ENCODE measurements at regions not wholly inside any gene's neighbourhood (a gene's known extent, or its start where the extent isn't known, plus 50 kb on each side); places are given as distances from the start of the nearest gene placed in this dataset.

DNA sequence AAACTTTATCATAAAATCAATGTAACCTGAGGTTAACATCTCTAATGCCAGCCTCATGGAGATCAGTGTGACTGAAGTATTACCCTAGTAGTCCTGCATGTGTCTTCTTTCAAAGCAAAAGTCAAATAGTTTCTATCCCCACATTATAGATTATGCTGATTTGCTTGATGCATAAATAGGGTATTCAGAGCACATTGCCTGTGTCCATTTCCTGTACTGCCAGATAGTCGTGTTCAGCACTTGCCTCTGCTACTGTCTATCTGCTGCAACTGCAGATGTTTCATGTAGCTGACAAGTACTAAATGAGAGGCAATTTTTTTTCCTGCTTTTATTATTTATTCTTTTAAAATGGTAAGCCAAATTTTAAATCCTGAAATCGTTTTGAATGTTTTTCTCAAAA lies 348.7 kb downstream of the CHRM3 start:
- Histone ChIP-seq H3K4me3 (ENCODE audit: low read length in 2 of 2) (no peak overlapping the region), H3K27ac (ENCODE audit: low read depth, low read length) (no peak overlapping the region), H3K36me3 (ENCODE audit: insufficient read depth, low read length) (no peaks in the 10 kb centered on the region), H3K27me3 (ENCODE audit: insufficient read depth, low read length) (no peaks in the 10 kb centered on the region), H3K4me1 (ENCODE audit: insufficient read depth, low read length) (peaks cover 5% of the 10 kb centered on the region), H3K9me3 (ENCODE audit: control insufficient read depth in 1 of 2, low read length in 2 of 2) (no peaks in the 10 kb centered on the region)
- Mint-ChIP-seq H3K4me3 (no peak overlapping the region), H3K27me3 (no peaks in the 10 kb centered on the region), H3K36me3 (no peaks in the 10 kb centered on the region), H3K27ac (no peak overlapping the region), H3K9me3 (peaks cover 0 to 4% (median 1%) of the 10 kb centered on the region in 8 donors), H3K4me1 (peaks cover 8 to 12% (median 9%) of the 10 kb centered on the region in 4 donors)
- intact Hi-C loops (cut with micrococcal nuclease): no loop called here
- POLR2A ChIA-PET (ENCODE audit: partially characterized antibody): no interaction called here
- CTCF ChIA-PET (ENCODE audit: partially characterized antibody): interaction anchor here (1.2 kb wide), 1 partner anchor 16 kb away, joined by 3 read pairs; no protein-coding TSS in a partner anchor
- DNase-seq: no peak

DNA sequence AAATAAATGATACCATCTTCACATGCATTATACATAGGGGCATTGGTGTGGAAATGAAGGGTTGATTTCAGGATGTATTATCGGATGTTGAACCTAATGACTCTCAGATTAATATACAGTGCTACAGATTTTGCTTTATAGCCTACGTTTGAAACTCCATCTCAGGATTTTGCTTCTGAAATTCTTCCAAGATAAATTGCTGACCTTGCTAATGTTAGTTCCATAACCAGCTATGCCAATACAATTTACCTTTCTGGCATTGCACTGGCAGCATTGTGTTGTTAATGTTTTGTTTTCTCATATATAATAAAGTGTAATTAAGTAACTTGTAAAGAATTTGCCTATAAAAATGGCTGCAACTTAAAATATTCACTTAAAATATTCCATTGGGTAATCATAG lies 350.1 kb downstream of the CHRM3 start:
- Histone ChIP-seq H3K4me3 (ENCODE audit: low read length in 2 of 2) (no peak overlapping the region), H3K4me1 (ENCODE audit: insufficient read depth, low read length) (peaks cover 5% of the 10 kb centered on the region), H3K36me3 (ENCODE audit: insufficient read depth, low read length) (no peaks in the 10 kb centered on the region), H3K27me3 (ENCODE audit: insufficient read depth, low read length) (no peaks in the 10 kb centered on the region), H3K9me3 (ENCODE audit: control insufficient read depth in 1 of 2, low read length in 2 of 2) (no peaks in the 10 kb centered on the region), H3K27ac (ENCODE audit: low read depth, low read length) (no peak overlapping the region)
- ChIA-PET POLR2A (ENCODE audit: partially characterized antibody) (interaction anchor here (1.3 kb wide), 1 partner anchor 17 kb away, joined by 5 read pairs; no protein-coding TSS in a partner anchor), CTCF (ENCODE audit: partially characterized antibody) (interaction anchor here (0.6 to 1.2 kb wide), 2 partner anchors 17 to 226 kb away, joined by 3 read pairs; no protein-coding TSS in a partner anchor)
- no peaks in the 10 kb centered on the region for H3K27me3 Mint-ChIP-seq
- H3K4me3 Mint-ChIP-seq: no peak overlapping the region
- H3K9me3 Mint-ChIP-seq: peaks cover 0 to 4% (median 1%) of the 10 kb centered on the region in 8 donors
- no peak overlapping the region for H3K27ac Mint-ChIP-seq
- peaks cover 8 to 18% (median 14%) of the 10 kb centered on the region in 4 donors for H3K4me1 Mint-ChIP-seq
- intact Hi-C loops (cut with micrococcal nuclease): no loop called here
- no peak for DNase-seq
- H3K36me3 Mint-ChIP-seq: no peaks in the 10 kb centered on the region

DNA sequence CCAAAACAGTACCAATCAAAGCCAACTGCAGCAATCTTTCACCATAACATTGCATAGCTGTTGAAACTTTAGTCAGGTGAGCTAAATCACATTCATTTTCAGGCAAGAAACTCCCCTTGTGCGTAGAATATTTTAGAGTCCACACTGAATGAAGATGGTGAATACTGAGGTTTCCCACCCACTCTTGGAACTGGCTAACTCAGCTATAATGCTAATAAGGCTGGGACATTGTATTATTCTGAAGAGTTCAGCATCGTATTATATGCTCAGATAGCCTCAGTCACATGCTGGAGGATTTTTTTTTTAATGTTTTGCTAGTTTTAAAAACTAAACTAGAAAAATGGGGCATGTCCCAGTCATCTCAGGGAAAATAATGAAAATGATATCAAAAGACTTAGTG lies 352.3 kb upstream of the FMN2 start:
- H3K27ac ChIP-seq (ENCODE audit: low read depth, low read length): no peak overlapping the region
- ChIA-PET CTCF (ENCODE audit: partially characterized antibody) (no interaction called here), POLR2A (ENCODE audit: partially characterized antibody) (interaction anchor here (0.5 kb wide), 1 partner anchor 31 kb away, joined by 4 read pairs; no protein-coding TSS in a partner anchor)
- no peaks in the 10 kb centered on the region for H3K36me3 ChIP-seq (ENCODE audit: insufficient read depth, low read length)
- Mint-ChIP-seq H3K4me1 (peaks cover 8 to 18% (median 13%) of the 10 kb centered on the region in 4 donors), H3K9me3 (peaks cover 0 to 4% (median 0%) of the 10 kb centered on the region in 8 donors), H3K27me3 (no peaks in the 10 kb centered on the region), H3K4me3 (peak overlapping the region in 2 of 8 donors; percentile 31 to 63), H3K36me3 (no peaks in the 10 kb centered on the region), H3K27ac (no peak overlapping the region)
- intact Hi-C loops (cut with micrococcal nuclease): no loop called here
- H3K4me3 ChIP-seq (ENCODE audit: low read length in 2 of 2): no peak overlapping the region
- DNase-seq: no peak
- H3K27me3 ChIP-seq (ENCODE audit: insufficient read depth, low read length): no peaks in the 10 kb centered on the region
- H3K4me1 ChIP-seq (ENCODE audit: insufficient read depth, low read length): peaks cover 5% of the 10 kb centered on the region
- no peaks in the 10 kb centered on the region for H3K9me3 ChIP-seq (ENCODE audit: control insufficient read depth in 1 of 2, low read length in 2 of 2)

DNA sequence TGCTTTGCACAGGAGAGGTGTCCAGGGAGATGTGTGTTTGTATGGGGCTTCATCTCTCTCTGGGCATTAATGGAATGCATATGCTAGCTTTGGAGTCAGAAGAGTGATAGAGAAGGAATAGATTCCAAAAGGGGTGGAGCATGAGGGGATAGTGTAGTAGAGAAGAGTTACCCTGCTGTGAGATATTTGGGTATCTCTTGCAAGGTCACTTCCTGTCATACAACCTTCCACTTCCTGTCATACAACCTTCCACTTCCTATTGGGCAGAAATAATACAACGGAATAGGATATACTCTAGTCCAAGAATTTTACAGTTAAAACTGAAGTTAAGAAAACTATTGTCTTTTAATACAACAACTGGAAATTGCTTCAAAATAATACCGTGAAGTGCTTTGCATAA lies 351.8 kb upstream of the FMN2 start:
- H3K36me3 ChIP-seq (ENCODE audit: insufficient read depth, low read length): no peaks in the 10 kb centered on the region
- intact Hi-C loops (cut with micrococcal nuclease): no loop called here
- no peaks in the 10 kb centered on the region for H3K9me3 ChIP-seq (ENCODE audit: control insufficient read depth in 1 of 2, low read length in 2 of 2)
- H3K4me3 ChIP-seq (ENCODE audit: low read length in 2 of 2): no peak overlapping the region
- ChIA-PET POLR2A (ENCODE audit: partially characterized antibody) (interaction anchor here (0.5 kb wide), 1 partner anchor 30 kb away, joined by 4 read pairs; no protein-coding TSS in a partner anchor), CTCF (ENCODE audit: partially characterized antibody) (interaction anchor here (1.2 kb wide), 1 partner anchor 12 kb away, joined by 5 read pairs; no protein-coding TSS in a partner anchor)
- no peaks in the 10 kb centered on the region for H3K36me3 Mint-ChIP-seq
- no peak overlapping the region for H3K27ac ChIP-seq (ENCODE audit: low read depth, low read length)
- H3K4me1 ChIP-seq (ENCODE audit: insufficient read depth, low read length): peaks cover 5% of the 10 kb centered on the region
- H3K27me3 Mint-ChIP-seq: peaks cover 0 to 1% of the 10 kb centered on the region in 2 donors
- DNase-seq: no peak
- H3K9me3 Mint-ChIP-seq: peaks cover 0 to 4% (median 1%) of the 10 kb centered on the region in 8 donors
- H3K4me3 Mint-ChIP-seq: peak overlapping the region in 3 of 8 donors; percentile 6 to 63 (median 31)
- no peaks in the 10 kb centered on the region for H3K27me3 ChIP-seq (ENCODE audit: insufficient read depth, low read length)
- peak overlapping the region in 1 of 7 donors; percentile 32 for H3K27ac Mint-ChIP-seq
- peaks cover 9 to 16% (median 13%) of the 10 kb centered on the region in 4 donors for H3K4me1 Mint-ChIP-seq

DNA sequence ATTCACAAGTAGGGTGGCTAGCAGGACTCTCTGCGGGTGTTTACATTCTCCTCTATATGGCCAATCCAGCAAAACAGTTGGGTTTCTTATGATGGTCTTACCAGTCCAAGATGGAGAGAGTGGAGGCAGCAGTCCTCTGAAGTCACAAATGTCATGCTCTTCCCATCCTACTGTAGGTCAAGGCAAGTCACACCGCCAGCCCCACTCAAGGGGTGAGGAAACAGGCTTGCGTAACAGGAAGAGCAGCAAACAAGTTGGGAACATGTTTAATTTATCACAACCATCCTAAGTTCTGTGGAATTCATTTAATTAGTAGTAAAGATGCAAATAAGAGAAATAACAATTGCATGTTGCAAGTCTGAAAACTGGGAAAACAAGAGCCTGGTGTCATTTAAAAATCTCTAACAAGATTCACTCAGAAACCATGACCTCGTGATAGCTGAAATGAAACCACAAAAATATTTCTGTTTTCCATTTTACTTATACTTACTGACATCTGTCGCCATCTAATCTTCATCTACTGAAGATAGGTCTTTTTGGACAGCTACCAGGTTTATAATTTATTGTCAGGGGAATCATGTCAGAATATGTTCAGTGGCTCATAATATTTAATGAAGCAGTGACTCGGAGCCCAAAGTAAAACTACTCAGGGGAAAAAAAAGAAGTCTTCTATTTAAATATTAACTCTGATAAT lies 349.1 kb upstream of the FMN2 start:
- no peak overlapping the region for H3K4me3 Mint-ChIP-seq
- no peak overlapping the region for H3K27ac ChIP-seq (ENCODE audit: low read depth, low read length)
- peaks cover 0 to 1% of the 10 kb centered on the region in 2 donors for H3K27me3 Mint-ChIP-seq
- ChIA-PET CTCF (ENCODE audit: partially characterized antibody) (no interaction called here), POLR2A (ENCODE audit: partially characterized antibody) (no interaction called here)
- H3K27me3 ChIP-seq (ENCODE audit: insufficient read depth, low read length): no peaks in the 10 kb centered on the region
- no peak overlapping the region for H3K4me3 ChIP-seq (ENCODE audit: low read length in 2 of 2)
- intact Hi-C loops (cut with micrococcal nuclease): no loop called here
- no peaks in the 10 kb centered on the region for H3K9me3 ChIP-seq (ENCODE audit: control insufficient read depth in 1 of 2, low read length in 2 of 2)
- H3K9me3 Mint-ChIP-seq: peaks cover 0 to 4% (median 1%) of the 10 kb centered on the region in 8 donors
- H3K27ac Mint-ChIP-seq: no peak overlapping the region
- peaks cover 6 to 15% (median 10%) of the 10 kb centered on the region in 4 donors for H3K4me1 Mint-ChIP-seq
- H3K36me3 Mint-ChIP-seq: no peaks in the 10 kb centered on the region
- no peaks in the 10 kb centered on the region for H3K36me3 ChIP-seq (ENCODE audit: insufficient read depth, low read length)
- peaks cover 5% of the 10 kb centered on the region for H3K4me1 ChIP-seq (ENCODE audit: insufficient read depth, low read length)
- DNase-seq: no peak

DNA sequence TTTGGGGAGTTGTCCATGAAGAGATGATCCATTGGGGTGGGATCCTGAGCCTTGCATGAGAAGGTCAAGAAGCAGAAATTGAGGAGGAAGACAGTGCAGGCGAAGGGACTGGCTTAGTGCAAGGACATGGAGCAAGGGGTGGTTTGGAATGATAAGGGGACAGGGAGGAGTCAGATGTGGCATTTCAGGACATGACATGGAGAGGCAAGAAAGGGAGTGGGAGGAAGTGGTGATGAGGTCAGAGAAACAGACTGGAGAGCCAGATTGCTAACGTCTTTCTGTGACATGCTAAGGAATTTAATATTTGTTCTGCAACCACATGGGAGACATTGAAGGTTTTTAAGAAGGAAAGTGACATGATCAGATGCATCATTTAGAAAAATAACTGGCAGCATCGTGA lies 346.8 kb upstream of the FMN2 start:
- Mint-ChIP-seq H3K4me3 (no peak overlapping the region), H3K27ac (peak overlapping the region in 1 of 7 donors; percentile 68), H3K9me3 (peaks cover 0 to 3% (median 0%) of the 10 kb centered on the region in 8 donors), H3K36me3 (no peaks in the 10 kb centered on the region), H3K27me3 (peaks cover 0 to 1% of the 10 kb centered on the region in 2 donors), H3K4me1 (peaks cover 4 to 8% (median 7%) of the 10 kb centered on the region in 4 donors)
- Histone ChIP-seq H3K9me3 (ENCODE audit: control insufficient read depth in 1 of 2, low read length in 2 of 2) (no peaks in the 10 kb centered on the region), H3K36me3 (ENCODE audit: insufficient read depth, low read length) (no peaks in the 10 kb centered on the region), H3K27me3 (ENCODE audit: insufficient read depth, low read length) (no peaks in the 10 kb centered on the region), H3K4me1 (ENCODE audit: insufficient read depth, low read length) (peaks cover 2% of the 10 kb centered on the region), H3K27ac (ENCODE audit: low read depth, low read length) (no peak overlapping the region), H3K4me3 (ENCODE audit: low read length in 2 of 2) (no peak overlapping the region)
- ChIA-PET POLR2A (ENCODE audit: partially characterized antibody) (no interaction called here), CTCF (ENCODE audit: partially characterized antibody) (no interaction called here)
- DNase-seq: no peak
- intact Hi-C loops (cut with micrococcal nuclease): no loop called here

DNA sequence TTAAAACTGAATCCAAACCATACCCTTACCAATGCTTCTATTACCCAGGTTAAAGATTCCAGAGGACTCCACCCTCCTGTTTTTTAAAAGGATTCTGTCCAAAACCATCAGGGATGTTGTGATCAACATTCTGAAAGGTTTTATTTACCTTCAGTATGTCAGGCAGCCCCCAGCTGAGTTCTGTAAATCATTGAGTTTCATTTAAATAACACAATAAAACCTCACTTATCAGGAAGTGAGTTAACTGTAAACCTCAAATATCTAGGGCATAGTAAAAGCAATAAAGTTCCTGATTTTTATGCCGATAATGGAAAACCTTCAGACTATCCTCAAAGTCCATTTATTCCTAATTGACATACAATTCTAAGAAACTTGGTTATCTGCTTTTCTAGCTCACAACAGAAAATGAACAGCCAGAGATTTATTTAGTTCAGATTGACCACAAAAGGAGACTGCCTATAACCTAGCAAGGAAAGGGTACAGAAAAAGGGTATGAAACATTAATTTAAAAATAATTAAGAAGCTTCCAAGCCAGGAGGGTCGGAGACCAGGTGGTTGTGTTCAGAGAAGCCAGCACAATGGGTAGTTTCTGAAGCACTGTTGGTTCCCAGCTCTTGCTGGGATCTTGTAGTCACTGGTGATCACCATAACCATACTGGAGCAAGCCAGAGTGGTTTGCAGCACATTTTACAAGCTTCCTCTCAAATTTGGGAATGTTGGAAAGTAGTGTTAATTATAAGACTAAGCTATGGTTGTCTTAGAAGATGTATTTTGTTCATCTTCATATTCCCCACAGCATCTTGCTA lies 336.4 kb upstream of the FMN2 start:
- Mint-ChIP-seq H3K9me3 (peaks cover 0 to 4% (median 0%) of the 10 kb centered on the region in 8 donors), H3K27ac (no peak overlapping the region), H3K27me3 (no peaks in the 10 kb centered on the region), H3K36me3 (no peaks in the 10 kb centered on the region), H3K4me1 (peaks cover 0 to 5% (median 0%) of the 10 kb centered on the region in 4 donors), H3K4me3 (no peak overlapping the region)
- Histone ChIP-seq H3K27me3 (ENCODE audit: insufficient read depth, low read length) (no peaks in the 10 kb centered on the region), H3K27ac (ENCODE audit: low read depth, low read length) (no peak overlapping the region), H3K36me3 (ENCODE audit: insufficient read depth, low read length) (no peaks in the 10 kb centered on the region), H3K9me3 (ENCODE audit: control insufficient read depth in 1 of 2, low read length in 2 of 2) (no peaks in the 10 kb centered on the region), H3K4me3 (ENCODE audit: low read length in 2 of 2) (no peak overlapping the region), H3K4me1 (ENCODE audit: insufficient read depth, low read length) (no peaks in the 10 kb centered on the region)
- ChIA-PET POLR2A (ENCODE audit: partially characterized antibody) (no interaction called here), CTCF (ENCODE audit: partially characterized antibody) (no interaction called here)
- DNase-seq: no peak
- intact Hi-C loops (cut with micrococcal nuclease): no loop called here

All from CD4-positive, alpha-beta memory T cell (primary cell).